D721Med (cell line): ENCODE measurements at regions not wholly inside any gene's neighbourhood (a gene's known extent, or its start where the extent isn't known, plus 50 kb on each side); places are given as distances from the start of the nearest gene placed in this dataset.
"Not testable (repeated sequence)": the region's sequence is repeated elsewhere in the genome, so short reads cannot be mapped to it uniquely, and the experiment has no call there.

Experiments used
- DNase-seq: peaks from one replicate; pipeline ENCODE4 v3.0.0; 2011; ENCODE audit warnings: low spot score; ENCODE audit not compliant: insufficient read length
- FAIRE-seq: peaks from 2 replicates; lab custom pipeline; 2011; peaks lifted over from hg19 to GRCh38; lab: Jason Lieb, UNC
- TF ChIP-seq, protein P1 (sequence below): IDR thresholded peaks from 2 replicates; pipeline ENCODE4 v1.5.1; 2012; ENCODE audit warnings: mild to moderate bottlenecking, control low read depth; ENCODE audit not compliant: insufficient read depth; ENCODE audit errors: missing control alignments

DNA sequence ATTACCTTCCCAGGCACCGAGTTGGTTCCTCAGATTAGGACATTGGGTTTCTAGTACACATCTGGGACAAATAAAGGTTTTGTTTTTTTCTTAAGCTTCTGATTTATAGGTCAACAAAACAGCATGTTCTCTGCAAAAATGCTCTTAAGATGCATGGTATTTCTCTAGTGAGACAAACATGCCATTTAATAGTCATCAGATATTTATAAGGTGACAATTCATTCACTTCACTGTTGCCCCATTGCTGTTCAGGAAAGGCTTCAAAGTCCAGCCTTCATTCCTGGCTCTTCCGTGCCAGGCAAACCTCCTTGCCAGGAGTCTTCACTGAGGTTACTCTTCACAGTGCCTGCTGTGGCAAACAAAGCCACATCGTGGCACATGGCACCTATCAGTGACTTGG, 156.3 kb upstream of the FNDC3A start:
- TF ChIP-seq, protein P1, sequence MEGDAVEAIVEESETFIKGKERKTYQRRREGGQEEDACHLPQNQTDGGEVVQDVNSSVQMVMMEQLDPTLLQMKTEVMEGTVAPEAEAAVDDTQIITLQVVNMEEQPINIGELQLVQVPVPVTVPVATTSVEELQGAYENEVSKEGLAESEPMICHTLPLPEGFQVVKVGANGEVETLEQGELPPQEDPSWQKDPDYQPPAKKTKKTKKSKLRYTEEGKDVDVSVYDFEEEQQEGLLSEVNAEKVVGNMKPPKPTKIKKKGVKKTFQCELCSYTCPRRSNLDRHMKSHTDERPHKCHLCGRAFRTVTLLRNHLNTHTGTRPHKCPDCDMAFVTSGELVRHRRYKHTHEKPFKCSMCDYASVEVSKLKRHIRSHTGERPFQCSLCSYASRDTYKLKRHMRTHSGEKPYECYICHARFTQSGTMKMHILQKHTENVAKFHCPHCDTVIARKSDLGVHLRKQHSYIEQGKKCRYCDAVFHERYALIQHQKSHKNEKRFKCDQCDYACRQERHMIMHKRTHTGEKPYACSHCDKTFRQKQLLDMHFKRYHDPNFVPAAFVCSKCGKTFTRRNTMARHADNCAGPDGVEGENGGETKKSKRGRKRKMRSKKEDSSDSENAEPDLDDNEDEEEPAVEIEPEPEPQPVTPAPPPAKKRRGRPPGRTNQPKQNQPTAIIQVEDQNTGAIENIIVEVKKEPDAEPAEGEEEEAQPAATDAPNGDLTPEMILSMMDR, result no peak
- DNase-seq, result no peak
- no peak for FAIRE-seq

DNA sequence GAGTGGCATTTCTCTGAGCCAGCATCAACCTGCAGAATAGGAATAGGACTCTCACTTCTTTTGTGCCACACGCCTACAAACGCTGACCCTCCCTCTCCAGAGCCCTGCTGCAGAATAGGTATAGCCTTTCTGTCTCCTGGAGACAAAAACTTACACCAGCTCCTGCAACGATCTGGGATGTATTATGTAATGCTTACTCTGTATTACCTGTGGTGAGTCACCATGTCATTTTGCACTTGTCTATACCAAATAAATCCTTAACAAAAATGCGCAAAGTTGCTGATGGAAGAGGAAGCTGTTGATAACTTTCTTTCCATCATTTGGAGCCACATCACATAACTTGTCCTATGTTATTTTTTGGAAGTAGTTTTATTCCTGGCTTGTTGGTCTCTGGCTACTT, 155.8 kb upstream of the FNDC3A start:
- TF ChIP-seq, protein P1, result no peak
- FAIRE-seq (no peak), DNase-seq (no peak)

DNA sequence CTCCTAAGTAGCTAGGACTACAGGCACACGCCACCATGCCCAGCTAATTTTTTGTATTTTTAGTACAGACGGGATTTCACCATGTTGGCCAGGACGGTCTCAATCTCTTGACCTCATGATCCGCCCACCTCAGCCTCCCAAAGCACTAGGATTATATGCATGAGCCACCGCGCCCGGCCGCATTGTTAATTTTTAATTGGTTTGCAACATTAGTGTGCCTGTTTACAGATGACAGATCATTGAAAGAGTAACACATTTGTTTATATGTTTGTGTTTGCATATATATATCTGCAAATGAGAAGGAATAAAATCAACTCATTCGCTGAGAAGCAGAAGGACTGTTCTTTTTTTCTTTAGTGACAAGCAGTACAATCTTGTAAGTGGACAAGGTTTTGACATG, 152.2 kb upstream of the FNDC3A start:
- DNase-seq, FAIRE-seq: not testable (repeated sequence)

DNA sequence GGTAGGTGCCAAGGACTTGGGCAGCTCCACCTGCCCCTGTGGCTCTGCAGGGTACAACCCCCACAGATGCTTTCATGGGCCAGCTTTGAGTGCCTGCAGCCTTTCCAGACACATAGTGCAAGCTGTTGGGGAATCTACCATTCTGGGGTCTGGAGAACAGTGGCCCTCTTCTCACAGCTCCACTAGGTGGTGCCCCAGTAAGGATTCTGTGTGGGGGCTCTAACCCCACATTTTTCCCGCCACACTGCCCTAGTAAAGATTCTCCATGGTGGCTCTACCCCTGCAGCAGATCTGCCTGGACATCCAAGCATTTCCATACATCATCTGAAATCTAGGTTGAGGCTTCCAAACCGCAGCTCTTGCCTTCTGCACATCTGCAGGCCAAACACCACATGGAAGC, 149.7 kb upstream of the FNDC3A start:
- no peak for FAIRE-seq
- TF ChIP-seq, protein P1, result no peak
- DNase-seq, result no peak

GRCh38 chr13:48826922-48827454, 148.7 kb upstream of the FNDC3A start:
- FAIRE-seq, DNase-seq: not testable (repeated sequence)

DNA sequence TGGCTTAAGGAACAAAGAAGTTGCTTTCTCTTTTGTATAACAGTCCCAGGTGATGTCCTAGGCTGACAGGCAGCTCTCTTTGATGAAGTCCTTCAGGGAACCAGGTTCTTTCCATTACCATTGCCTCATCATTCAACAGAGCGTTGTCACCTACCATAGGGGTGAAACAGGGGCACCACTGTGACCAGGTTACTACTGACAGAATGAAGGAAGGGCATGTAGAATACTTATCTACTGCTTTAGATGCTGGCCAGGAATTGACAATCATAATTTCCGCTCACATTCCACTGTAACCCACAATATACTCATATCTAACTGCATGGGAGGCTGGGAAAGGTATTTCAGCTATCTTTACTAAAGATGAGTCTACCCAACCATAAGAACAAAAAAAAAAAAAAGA, 148.0 kb upstream of the FNDC3A start:
- FAIRE-seq (no peak), DNase-seq (no peak)
- TF ChIP-seq, protein P1, result no peak

GRCh38 chr13:48828962-48829411, 146.7 kb upstream of the FNDC3A start:
- TF ChIP-seq, protein P1, result no peak
- FAIRE-seq (no peak), DNase-seq (no peak)

- FAIRE-seq, result no peak
- TF ChIP-seq, protein P1, result no peak
- no peak for DNase-seq
These were observed 146.2 kb upstream of the FNDC3A start for GRCh38 chr13:48829536-48829935.
